HG02763 (cell line): ENCODE measurements at regions not wholly inside any gene's neighbourhood (a gene's known extent, or its start where the extent isn't known, plus 50 kb on each side); places are given as distances from the start of the nearest gene placed in this dataset.
A peak's percentile ranks its signal among the peaks of the same experiment; 100 is the strongest.

Experiments
- ATAC-seq: cut with Tn5 transposase; IDR thresholded peaks from one replicate; pipeline ENCODE4 v1.9.1; 2021; ENCODE audit warnings: mild to moderate bottlenecking, moderate library complexity; ENCODE audit not compliant: unreplicated experiment

DNA sequence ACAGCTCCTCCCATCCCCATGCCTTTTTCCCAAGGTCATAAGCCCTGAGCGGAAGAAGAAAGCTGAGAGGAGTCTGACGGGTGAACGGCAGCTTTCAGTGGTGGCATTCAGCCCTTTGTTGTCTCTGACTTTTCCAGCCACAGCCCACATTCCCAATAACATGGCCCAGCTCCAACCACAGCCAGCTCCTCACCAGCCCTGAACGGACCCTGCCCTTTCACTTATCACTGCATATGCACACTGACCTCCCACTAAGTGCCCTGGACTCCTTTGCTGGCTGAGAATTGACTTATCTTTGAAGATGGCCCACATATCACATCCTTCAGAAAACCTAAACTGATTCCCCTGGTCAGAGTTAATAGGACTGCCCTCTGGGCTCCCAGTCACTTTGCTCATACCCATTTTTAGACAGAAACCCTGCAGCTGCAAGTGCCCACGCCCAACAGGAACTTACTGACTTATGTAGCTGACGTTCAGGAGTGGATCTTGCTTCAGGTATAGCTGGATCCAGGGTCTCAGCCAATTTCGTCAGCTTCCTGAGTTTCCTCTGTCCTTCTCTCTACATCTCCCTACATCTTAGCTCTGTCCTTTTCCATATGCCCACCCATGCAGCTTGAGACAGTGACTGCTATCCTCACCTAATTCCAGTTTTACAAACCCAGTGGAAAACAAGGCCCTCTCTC, 348.5 kb upstream of the PROK2 start:
- ATAC-seq: no peak

DNA sequence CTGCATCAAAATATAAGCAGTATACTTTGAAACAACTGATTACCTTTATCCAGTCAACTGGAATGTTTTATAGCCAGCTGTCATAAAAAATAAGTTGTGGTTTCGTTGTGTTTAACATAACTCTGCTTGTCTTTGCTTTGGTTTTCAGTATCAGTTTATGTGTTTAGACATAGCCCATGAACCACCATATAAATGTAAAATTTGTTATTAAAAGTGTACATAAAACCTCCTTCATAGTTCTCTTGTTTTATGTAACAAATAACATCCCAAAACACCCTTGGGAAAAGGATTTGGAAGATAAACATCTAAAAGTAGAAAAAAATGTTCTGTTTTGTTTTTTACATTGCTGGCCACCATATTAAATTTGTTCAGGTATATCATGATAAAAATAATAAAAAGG, 347.0 kb upstream of the PROK2 start:
- ATAC-seq: no peak

DNA sequence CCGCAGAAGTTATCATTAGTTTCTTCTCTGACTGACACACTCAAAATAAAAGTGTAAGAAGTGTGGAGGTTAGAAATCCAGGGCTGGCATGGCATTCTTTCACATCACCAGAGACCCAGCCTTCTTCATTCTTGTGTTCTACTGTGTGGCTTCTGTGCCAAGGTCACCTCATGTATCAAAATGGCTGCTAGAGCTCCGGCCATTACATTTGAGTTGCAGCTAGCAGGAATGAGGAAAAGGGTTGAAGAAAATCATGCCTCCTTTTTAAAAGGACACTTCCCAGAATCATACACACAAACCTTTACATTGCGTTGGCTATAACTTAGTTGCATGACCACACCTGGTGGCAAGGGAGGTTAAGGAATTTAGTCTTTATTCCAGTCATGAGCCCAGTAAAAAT, 345.6 kb upstream of the PROK2 start:
- ATAC-seq: no peak

DNA sequence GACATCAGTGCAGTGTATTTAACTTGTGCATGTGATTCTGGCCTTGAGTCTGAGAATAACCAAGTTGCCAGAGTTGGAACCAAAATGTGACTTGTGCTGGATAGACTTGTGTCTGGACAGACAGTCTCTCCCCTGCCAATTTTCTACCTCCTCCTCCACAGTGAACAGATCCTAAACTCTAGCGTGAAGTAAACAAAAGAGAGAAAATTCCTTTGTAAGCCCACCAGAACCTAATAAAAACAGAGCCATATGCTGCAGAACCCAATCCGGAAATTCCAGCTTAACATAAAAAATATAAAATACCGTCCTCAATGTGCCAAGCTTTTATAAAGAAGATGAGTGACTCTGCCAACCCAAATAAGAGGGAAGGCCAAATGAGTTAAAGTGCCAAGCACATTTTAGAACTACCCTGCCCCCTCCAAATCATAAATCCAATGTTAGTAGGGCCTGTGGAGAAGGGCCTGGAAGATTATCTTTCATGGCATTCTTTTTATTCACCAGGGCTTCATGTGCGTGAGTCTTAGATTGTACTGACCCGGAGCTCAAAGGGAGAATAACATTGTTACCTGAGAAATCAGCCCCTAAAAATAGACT, 344.6 kb upstream of the PROK2 start:
- ATAC-seq: no peak

DNA sequence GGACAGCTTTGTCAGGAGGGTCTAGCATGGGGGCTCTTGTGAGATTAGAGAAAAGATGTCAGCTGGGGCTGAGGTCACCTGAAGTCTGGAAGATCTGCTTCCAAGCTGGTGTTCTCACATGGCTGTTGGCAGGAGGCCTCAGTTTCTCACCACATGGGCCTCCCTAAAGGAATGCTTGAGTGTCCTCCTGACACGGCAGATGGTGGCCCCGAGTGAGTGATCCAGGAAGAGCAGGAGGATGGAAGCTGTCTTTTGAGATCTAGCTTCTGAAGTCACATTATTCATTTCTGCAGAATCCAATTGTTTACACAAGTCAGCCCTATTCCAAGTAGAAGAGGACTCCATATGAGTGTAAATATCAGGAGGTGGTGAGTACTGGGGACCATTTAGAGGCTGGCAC, 344.0 kb upstream of the PROK2 start:
- no peak for ATAC-seq

DNA sequence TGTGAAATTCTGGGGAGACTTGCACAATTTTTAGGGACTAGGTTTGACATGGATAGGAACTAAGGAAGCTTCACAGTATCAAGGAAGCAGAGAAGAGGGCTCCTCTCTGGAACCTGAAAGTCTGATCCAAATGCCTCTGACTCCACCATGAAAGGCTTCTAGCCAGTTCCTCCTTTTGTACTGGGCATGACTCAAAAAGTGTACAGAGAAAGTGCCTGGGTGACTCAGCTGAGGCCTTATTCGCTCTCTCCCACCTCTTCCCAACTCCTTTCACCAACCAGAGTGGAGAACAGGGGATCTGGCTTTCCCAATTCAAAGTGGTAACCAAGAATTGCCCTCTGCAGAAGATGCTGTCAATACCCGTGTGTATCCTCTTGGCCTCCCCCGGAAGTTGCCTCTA, 342.9 kb upstream of the PROK2 start:
- no peak for ATAC-seq

- ATAC-seq: no peak
Measured at GRCh38 chr3:72127224-72127612, 342.3 kb upstream of the PROK2 start.

DNA sequence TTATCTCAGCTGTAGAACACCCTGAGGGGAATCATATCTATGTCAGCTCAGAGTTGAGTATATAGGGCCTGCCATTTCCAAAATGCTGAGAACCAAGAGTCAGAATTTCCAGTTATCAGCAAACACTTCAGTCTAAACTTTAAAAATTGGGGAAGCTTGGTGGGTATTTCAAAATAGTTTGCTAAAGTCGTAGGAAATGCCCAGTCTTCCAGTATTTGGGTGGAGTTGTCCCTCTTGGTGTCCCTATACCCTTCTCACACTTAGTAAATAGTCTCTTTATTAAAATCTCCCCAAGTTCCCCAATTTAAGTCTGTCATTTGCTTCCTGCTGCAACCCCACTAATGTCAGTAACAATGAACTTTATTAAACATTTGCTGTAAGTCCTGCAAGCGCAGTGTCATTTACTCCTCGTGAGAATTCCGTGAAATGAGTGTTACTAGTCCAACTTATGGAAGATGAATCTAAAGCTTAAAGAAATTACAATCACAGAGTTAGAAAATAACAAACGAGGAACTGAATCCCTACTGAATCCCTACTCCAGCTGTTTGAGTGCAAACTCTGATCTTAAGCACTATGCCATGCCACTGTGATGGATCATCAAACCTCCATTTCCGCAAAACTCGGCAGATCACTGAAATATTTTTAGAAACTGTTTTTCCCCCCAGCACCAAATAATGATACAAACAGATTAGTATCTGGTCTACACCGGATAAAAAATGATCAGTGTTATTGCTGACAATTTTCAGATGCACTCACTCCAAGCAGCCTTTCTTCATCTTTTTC, 341.7 kb upstream of the PROK2 start:
- no peak for ATAC-seq

GRCh38 chr3:72123908-72124441, 339.0 kb upstream of the PROK2 start:
- ATAC-seq: no peak

GRCh38 chr3:72120806-72121778, 336.1 kb upstream of the PROK2 start:
- ATAC-seq: peak; percentile 70

GRCh38 chr3:72120039-72120438, 335.1 kb upstream of the PROK2 start:
- no peak for ATAC-seq

- ATAC-seq: no peak
Measured at GRCh38 chr3:72118628-72119027, 333.7 kb upstream of the PROK2 start.

DNA sequence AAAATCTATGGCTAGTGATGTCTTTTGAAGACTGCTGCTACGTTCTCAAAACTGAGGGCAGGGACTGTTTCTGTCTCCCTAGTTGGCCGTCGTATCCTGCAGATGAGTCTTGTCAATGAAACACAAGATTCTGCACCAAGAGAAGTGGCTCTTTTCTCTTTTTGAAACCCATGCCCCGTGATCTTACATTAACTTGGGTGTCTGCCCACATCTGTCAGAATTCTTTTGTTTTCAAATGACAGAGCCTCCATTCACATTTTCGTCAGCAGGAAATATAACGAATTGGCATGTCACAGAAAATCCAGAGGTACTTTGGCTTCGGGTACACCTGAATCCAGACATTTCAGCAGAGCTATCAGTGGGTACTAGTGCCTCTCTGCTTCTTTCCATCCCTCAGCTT, 331.3 kb upstream of the PROK2 start:
- ATAC-seq: no peak

DNA sequence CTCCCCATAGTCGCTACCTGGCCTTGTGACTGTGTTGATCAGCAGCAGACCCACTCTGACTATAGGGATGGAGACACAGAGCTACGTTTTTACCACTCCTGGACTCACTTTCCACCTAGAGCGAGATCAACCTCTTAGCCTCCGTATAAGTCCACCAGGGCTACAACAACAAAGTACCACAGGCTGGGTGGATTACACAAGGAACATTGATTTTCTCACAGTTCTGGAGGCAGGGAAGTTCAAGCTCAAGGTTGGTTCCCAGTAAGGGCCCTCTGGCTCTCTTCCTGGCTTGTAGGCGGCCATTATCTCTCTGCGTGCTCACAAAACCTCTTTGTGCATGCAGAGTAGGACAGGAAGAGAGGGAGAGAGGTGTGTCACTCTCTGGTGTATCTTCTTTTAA, 330.4 kb upstream of the PROK2 start:
- ATAC-seq: no peak

DNA sequence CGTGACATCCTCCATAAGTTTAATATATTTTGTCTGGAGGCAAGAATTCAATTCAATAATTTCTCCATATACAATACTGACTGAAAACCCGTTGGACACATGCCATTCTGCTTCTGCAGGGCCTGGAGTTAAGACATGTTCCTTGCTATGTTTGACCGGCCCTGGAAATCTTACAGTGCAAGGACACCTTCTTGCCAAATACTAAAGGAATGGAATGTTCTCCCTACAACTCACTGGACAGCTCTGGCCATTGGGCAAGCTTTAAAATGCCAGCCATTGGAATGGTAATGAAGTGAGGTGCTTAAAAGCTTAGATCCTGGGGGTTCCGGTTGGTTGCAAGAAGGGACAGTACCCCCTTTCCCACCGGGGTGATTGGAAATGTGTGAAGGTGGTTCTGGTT, 329.8 kb upstream of the PROK2 start:
- no peak for ATAC-seq

DNA sequence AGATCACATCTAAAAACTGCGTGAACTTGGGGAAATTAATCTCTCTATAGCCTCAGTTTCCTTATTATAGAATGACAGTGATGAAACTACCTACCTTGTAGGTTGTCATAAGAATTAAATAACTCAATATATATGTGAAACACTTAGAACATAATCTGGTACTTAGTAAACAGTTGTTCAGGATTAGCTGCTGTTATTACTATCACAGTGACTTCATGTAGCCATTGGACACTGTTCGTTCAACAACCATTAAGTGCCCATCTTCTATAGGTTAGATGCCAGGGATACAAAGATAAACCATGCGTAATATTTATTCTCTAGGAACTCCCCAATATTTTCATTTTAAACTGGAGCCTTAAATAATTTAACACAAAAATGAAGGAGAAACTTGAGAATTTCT, 329.0 kb upstream of the PROK2 start:
- no peak for ATAC-seq

- no peak for ATAC-seq
Measured at GRCh38 chr3:72113564-72113963, 328.6 kb upstream of the PROK2 start.

DNA sequence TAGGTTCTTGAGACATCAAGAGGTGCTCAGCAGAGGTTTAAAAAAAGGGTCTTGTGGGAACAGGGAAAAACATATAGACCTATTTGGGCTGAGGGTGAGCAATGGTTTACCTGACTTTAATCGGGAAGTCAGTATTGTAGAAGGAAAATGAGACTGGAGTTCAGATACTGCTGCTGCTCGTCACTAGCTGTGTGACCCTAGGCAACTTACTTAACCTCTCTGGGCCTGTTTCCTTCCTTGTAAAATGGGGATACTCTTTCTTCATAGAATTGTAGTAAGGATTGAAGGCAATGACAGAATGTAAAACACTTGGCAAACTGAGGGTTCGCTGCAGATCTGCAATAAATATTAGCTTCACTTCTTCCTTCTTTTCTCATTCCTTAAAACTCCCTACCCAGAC, 327.5 kb upstream of the PROK2 start:
- ATAC-seq: no peak

DNA sequence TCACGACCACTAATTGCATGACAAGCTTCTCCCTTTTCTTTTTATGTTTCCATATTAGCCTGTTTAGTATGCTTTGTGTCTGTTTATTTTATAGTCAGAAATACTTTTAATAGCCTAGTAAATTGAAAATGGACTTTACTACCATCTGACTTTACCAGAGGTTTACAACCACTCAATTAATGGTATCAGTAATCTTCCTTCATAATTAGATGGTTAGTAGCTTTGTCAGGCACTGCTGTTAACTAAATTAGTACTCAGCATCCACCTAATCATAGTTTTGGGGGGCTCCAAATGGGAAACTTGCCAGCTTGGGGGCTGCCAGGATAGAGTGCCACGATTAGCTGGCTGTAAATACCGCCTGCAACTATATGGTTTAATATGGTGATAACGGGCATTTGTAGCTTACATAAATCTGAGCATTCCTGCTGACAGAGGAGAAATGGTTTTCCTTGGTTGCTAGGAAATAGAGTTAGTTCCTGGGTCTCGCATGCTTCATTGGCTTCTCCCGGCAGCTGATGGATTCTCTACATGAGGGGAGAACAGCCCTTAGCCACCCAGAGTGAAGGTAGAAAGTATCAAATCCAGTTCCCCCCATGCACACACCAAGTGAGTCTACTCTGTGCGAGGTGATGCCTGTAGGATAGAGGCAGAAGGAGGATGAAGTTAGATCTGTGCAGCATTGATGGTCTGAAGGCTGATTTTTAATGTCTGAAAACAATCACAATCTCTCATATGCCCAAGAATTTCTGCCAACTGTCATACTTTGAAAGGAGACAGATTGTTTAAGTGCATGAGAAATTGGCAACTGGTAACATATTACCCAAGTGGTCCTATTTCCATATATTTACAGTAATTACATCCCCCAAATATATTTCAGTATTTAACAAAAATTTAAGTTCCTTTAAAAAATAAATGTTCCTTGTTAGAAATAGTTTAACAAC, 326.6 kb upstream of the PROK2 start:
- no peak for ATAC-seq
